ENCODE measurements at regions not wholly inside any gene's neighbourhood (a gene's known extent, or its start where the extent isn't known, plus 50 kb on each side); places are given as distances from the start of the nearest gene placed in this dataset.

DNA sequence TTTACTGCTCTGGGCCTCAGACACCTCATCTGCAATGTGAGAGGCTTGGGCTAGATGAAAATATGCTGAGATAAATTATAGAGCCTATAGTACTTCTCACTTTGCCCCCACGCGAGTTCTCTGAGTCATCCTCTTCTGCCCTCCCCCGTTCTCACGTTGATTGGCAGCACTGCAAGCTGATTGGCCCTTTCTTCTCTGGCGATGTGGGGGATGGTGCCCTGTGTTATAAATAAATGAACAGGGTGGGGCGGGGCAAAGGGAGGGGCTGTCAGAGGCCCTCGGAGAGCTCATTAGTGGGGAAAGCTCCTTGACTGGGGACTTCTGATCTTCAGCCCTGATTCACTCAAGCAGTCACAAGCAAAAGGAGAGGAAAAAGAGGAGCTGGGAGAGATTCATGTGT lies 64.3 kb upstream of the ZC3H12A start:
- Histone ChIP-seq H3K27ac (ENCODE audit: insufficient read depth, low read length) (no peak overlapping the region), H3K4me3 (replicated peaks in 1 of 4; ENCODE audit: control extremely low read depth in 1 of 4, insufficient read depth in 1 of 4, low read depth in 3 of 4, low read length in 4 of 4) (no peak overlapping the region)
- no peak for TF ChIP-seq EZH2 (IDR thresholded peaks at IDR 0.05; ENCODE audit: low read length, missing control alignments)

DNA sequence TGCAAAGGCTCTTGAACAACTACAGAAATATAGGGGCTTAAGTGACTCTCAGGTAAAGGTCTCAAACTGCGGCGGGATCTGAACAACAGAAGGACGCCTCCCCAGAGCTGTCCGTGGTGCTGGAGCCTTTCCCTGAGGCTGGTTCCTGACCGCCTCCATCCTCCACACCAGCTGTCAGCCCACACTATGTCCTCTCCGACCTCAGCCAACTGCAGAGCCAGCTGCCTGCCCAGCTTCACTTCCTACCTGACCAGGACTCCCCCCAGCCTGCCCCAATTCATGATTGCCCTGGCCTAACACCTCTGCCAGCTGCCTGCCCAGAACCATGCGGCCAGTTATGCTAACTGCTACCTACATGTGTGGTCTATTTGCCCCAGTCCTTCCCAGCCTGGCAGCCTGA lies 63.6 kb upstream of the ZC3H12A start:
- peak; percentile 6 to 9 for DNase-seq (ENCODE audit: low read depth in 2 of 2)
- no peak overlapping the region for H3K4me2 ChIP-seq (ENCODE audit: extremely low read depth, insufficient read depth, low read length)
- H4K20me1 ChIP-seq (ENCODE audit: control insufficient read depth, extremely low read depth, insufficient read depth, low read length) = no peaks in the 10 kb centered on the region
- H3K4me1 ChIP-seq (ENCODE audit: control insufficient read depth, extremely low read depth, insufficient read depth, low read length) = no peaks in the 10 kb centered on the region
- no peaks in the 10 kb centered on the region for H3K36me3 ChIP-seq (ENCODE audit: control insufficient read depth, insufficient read depth, low read length)
- TF ChIP-seq, protein P1, sequence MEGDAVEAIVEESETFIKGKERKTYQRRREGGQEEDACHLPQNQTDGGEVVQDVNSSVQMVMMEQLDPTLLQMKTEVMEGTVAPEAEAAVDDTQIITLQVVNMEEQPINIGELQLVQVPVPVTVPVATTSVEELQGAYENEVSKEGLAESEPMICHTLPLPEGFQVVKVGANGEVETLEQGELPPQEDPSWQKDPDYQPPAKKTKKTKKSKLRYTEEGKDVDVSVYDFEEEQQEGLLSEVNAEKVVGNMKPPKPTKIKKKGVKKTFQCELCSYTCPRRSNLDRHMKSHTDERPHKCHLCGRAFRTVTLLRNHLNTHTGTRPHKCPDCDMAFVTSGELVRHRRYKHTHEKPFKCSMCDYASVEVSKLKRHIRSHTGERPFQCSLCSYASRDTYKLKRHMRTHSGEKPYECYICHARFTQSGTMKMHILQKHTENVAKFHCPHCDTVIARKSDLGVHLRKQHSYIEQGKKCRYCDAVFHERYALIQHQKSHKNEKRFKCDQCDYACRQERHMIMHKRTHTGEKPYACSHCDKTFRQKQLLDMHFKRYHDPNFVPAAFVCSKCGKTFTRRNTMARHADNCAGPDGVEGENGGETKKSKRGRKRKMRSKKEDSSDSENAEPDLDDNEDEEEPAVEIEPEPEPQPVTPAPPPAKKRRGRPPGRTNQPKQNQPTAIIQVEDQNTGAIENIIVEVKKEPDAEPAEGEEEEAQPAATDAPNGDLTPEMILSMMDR (conservative IDR thresholded peaks at IDR 0.05 in 1 of 2, IDR thresholded peaks at IDR 0.05 in 1 of 2; ENCODE audit: low read depth in 1 of 2, low read length in 2 of 2) = no peak
- no peak for TF ChIP-seq EZH2 (IDR thresholded peaks at IDR 0.05; ENCODE audit: low read length, missing control alignments)
- no peak overlapping the region for H3K9ac ChIP-seq (ENCODE audit: insufficient read depth, low read length)
- H3K4me3 ChIP-seq (replicated peaks in 1 of 4; ENCODE audit: control extremely low read depth in 1 of 4, insufficient read depth in 1 of 4, low read depth in 3 of 4, low read length in 4 of 4) = no peak overlapping the region
- no peak overlapping the region for H3K27ac ChIP-seq (ENCODE audit: insufficient read depth, low read length)
- no peaks in the 10 kb centered on the region for H3K9me3 ChIP-seq (ENCODE audit: control insufficient read depth, insufficient read depth, low read depth, low read length)
- no peak overlapping the region for H2AFZ ChIP-seq (ENCODE audit: low read length)
- H3K79me2 ChIP-seq (ENCODE audit: control insufficient read depth, insufficient read depth, low read length) = no peaks in the 10 kb centered on the region
- no peaks in the 10 kb centered on the region for H3K27me3 ChIP-seq (ENCODE audit: control insufficient read depth, insufficient read depth, low read length)

More for the DNA sequence above, 64.3 kb upstream of the ZC3H12A start:
- no peaks in the 10 kb centered on the region for H3K27me3 ChIP-seq (ENCODE audit: control insufficient read depth, insufficient read depth, low read length)
- H3K9me3 ChIP-seq (ENCODE audit: control insufficient read depth, insufficient read depth, low read depth, low read length) = no peaks in the 10 kb centered on the region
- no peaks in the 10 kb centered on the region for H4K20me1 ChIP-seq (ENCODE audit: control insufficient read depth, extremely low read depth, insufficient read depth, low read length)
- H2AFZ ChIP-seq (ENCODE audit: low read length) = no peak overlapping the region
- no peaks in the 10 kb centered on the region for H3K79me2 ChIP-seq (ENCODE audit: control insufficient read depth, insufficient read depth, low read length)
- no peak overlapping the region for H3K4me2 ChIP-seq (ENCODE audit: extremely low read depth, insufficient read depth, low read length)
- DNase-seq (ENCODE audit: low read depth in 2 of 2) = no peak
- H3K4me1 ChIP-seq (ENCODE audit: control insufficient read depth, extremely low read depth, insufficient read depth, low read length) = no peaks in the 10 kb centered on the region
- H3K9ac ChIP-seq (ENCODE audit: insufficient read depth, low read length) = no peak overlapping the region
- no peaks in the 10 kb centered on the region for H3K36me3 ChIP-seq (ENCODE audit: control insufficient read depth, insufficient read depth, low read length)

DNA sequence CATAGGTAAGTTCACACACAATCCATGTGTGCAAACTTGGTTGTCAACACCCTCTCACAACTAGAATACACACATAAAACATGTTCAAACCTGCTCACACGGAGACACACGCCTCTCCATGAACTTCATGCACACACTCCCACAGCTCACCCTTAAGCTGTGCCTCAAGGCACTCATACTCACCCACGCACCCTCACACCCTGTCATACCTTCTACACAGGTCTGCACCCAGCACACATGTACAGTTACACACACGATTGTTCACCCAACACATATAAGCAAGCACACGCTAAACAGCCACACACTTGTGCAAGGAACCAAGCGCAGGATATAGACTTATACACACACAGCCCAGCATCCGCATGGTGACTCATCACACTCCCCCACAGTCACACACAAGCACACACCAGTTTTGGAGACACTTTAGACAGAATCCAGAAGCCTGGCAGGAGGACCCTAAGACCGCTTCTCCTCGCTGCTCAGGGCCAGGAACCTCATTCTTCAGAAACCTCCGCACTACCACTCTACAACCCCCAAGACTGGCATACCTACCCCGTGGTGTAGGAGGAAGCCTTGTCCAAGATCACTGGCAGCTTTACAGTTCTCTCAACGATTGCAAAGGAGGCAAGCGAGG lies 58.7 kb upstream of the ZC3H12A start:
- H3K36me3 ChIP-seq (ENCODE audit: control insufficient read depth, insufficient read depth, low read length) = no peaks in the 10 kb centered on the region
- no peaks in the 10 kb centered on the region for H3K4me1 ChIP-seq (ENCODE audit: control insufficient read depth, extremely low read depth, insufficient read depth, low read length)
- no peaks in the 10 kb centered on the region for H4K20me1 ChIP-seq (ENCODE audit: control insufficient read depth, extremely low read depth, insufficient read depth, low read length)
- H3K9ac ChIP-seq (ENCODE audit: insufficient read depth, low read length) = no peak overlapping the region
- no peak for DNase-seq (ENCODE audit: low read depth in 2 of 2)
- H2AFZ ChIP-seq (ENCODE audit: low read length) = no peak overlapping the region
- no peak overlapping the region for H3K27ac ChIP-seq (ENCODE audit: insufficient read depth, low read length)
- H3K27me3 ChIP-seq (ENCODE audit: control insufficient read depth, insufficient read depth, low read length) = no peaks in the 10 kb centered on the region
- no peak overlapping the region for H3K4me3 ChIP-seq (replicated peaks in 1 of 4; ENCODE audit: control extremely low read depth in 1 of 4, insufficient read depth in 1 of 4, low read depth in 3 of 4, low read length in 4 of 4)
- no peaks in the 10 kb centered on the region for H3K9me3 ChIP-seq (ENCODE audit: control insufficient read depth, insufficient read depth, low read depth, low read length)
- no peak for TF ChIP-seq EZH2 (IDR thresholded peaks at IDR 0.05; ENCODE audit: low read length, missing control alignments)
- TF ChIP-seq, protein P1 (conservative IDR thresholded peaks at IDR 0.05 in 1 of 2, IDR thresholded peaks at IDR 0.05 in 1 of 2; ENCODE audit: low read depth in 1 of 2, low read length in 2 of 2) = no peak
- no peak overlapping the region for H3K4me2 ChIP-seq (ENCODE audit: extremely low read depth, insufficient read depth, low read length)
- no peaks in the 10 kb centered on the region for H3K79me2 ChIP-seq (ENCODE audit: control insufficient read depth, insufficient read depth, low read length)

All from fibroblast of lung (primary cell).